ENCODE measurements at regions not wholly inside any gene's neighbourhood (a gene's known extent, or its start where the extent isn't known, plus 50 kb on each side); places are given as distances from the start of the nearest gene placed in this dataset.

DNA sequence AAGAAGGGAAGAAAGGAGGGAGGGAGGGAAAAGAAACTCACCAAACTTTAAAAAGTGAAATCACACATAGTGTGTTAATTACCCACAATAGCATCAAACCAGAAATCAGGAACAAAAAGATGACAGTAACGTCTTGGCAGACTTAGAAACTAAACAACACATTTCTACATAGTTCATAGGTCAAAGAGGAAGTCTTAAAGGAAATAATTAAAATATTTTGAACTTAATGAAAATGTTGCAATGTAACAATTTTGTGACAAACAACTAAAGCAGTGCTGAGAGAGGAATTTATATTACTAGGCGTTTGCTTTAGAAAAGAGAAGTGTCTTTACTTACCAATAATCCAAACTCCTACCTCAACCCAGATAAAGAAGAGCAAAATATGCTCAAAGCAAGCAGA lies 505.0 kb upstream of the ID2 start:
- 64% methylated on average over 2 of the region's 2 CpGs for WGBS
- Histone ChIP-seq H3K4me3 (ENCODE audit: low read depth in 1 of 3, low read length in 3 of 3) (no peak overlapping the region), H3K9ac (ENCODE audit: low read depth in 1 of 2, low read length in 2 of 2) (no peak overlapping the region), H3K27ac (ENCODE audit: low read depth in 1 of 2, low read length in 2 of 2) (no peak overlapping the region), H3K27me3 (ENCODE audit: control insufficient read depth in 4 of 4, insufficient read depth in 4 of 4, low read length in 3 of 4) (no peaks in the 10 kb centered on the region), H3K4me1 (ENCODE audit: control insufficient read depth in 4 of 4, insufficient read depth in 4 of 4, low read length in 3 of 4) (no peaks in the 10 kb centered on the region), H3K36me3 (ENCODE audit: control insufficient read depth in 4 of 4, insufficient read depth in 3 of 4, low read depth in 1 of 4, low read length in 3 of 4) (no peaks in the 10 kb centered on the region), H3K9me3 (ENCODE audit: control insufficient read depth in 4 of 4, low read length in 3 of 4) (no peaks in the 10 kb centered on the region)
- DNase-seq (ENCODE audit: low spot score): no peak
- no peak for TF ChIP-seq YY1 (IDR thresholded peaks at IDR 0.05)
- TF ChIP-seq NR2F2 (IDR thresholded peaks at IDR 0.05): no peak
- TF ChIP-seq REST (IDR thresholded peaks at IDR 0.05): no peak
- no peak for TF ChIP-seq RAD21 (IDR thresholded peaks at IDR 0.05)
- no peak for TF ChIP-seq FOXA1 (IDR thresholded peaks at IDR 0.05)
- TF ChIP-seq ATF3 (IDR thresholded peaks at IDR 0.05): no peak
- TF ChIP-seq CTCF (IDR thresholded peaks at IDR 0.05; ENCODE audit: low read depth, low read length, missing input control): no peak
- no peak for TF ChIP-seq HNF4G (IDR thresholded peaks at IDR 0.05)
- no peak for TF ChIP-seq MAX (IDR thresholded peaks at IDR 0.05)
- TF ChIP-seq, protein P1, sequence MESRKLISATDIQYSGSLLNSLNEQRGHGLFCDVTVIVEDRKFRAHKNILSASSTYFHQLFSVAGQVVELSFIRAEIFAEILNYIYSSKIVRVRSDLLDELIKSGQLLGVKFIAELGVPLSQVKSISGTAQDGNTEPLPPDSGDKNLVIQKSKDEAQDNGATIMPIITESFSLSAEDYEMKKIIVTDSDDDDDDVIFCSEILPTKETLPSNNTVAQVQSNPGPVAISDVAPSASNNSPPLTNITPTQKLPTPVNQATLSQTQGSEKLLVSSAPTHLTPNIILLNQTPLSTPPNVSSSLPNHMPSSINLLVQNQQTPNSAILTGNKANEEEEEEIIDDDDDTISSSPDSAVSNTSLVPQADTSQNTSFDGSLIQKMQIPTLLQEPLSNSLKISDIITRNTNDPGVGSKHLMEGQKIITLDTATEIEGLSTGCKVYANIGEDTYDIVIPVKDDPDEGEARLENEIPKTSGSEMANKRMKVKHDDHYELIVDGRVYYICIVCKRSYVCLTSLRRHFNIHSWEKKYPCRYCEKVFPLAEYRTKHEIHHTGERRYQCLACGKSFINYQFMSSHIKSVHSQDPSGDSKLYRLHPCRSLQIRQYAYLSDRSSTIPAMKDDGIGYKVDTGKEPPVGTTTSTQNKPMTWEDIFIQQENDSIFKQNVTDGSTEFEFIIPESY (IDR thresholded peaks at IDR 0.05): no peak
- no peak for TF ChIP-seq EGR1 (IDR thresholded peaks at IDR 0.05; ENCODE audit: low read depth in 2 of 2)
- no peak for TF ChIP-seq TAF1 (conservative IDR thresholded peaks at IDR 0.05)
- TF ChIP-seq GABPA (IDR thresholded peaks at IDR 0.05 in 1 of 2, conservative IDR thresholded peaks at IDR 0.05 in 1 of 2): no peak

DNA sequence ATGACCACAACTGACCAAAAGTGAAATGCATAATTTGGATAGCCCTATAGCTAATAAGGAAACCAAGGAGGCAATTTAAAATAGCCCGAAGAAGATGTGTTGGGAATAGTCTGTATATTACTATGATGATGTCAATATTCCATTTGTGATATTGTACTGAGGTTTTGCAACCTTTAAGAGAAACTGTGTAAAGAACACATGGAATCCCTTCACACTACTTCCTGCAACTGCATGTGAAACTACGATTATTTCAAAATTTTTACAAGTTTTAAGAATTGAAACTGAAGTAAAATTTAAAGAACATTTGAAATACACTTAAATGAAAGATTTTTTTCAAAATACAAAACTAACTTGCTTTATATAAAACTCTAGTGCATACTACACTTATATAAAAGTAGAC lies 504.3 kb upstream of the ID2 start:
- Histone ChIP-seq H3K9ac (ENCODE audit: low read depth in 1 of 2, low read length in 2 of 2) (no peak overlapping the region), H3K27ac (ENCODE audit: low read depth in 1 of 2, low read length in 2 of 2) (no peak overlapping the region), H3K9me3 (ENCODE audit: control insufficient read depth in 4 of 4, low read length in 3 of 4) (no peaks in the 10 kb centered on the region), H3K27me3 (ENCODE audit: control insufficient read depth in 4 of 4, insufficient read depth in 4 of 4, low read length in 3 of 4) (no peaks in the 10 kb centered on the region), H3K4me1 (ENCODE audit: control insufficient read depth in 4 of 4, insufficient read depth in 4 of 4, low read length in 3 of 4) (no peaks in the 10 kb centered on the region), H3K36me3 (ENCODE audit: control insufficient read depth in 4 of 4, insufficient read depth in 3 of 4, low read depth in 1 of 4, low read length in 3 of 4) (no peaks in the 10 kb centered on the region), H3K4me3 (ENCODE audit: low read depth in 1 of 3, low read length in 3 of 3) (no peak overlapping the region)
- 81% methylated on average over 2 of the region's 2 CpGs for WGBS
- DNase-seq (ENCODE audit: low spot score): no peak
- no peak for TF ChIP-seq RAD21 (IDR thresholded peaks at IDR 0.05)
- TF ChIP-seq FOXA2 (IDR thresholded peaks at IDR 0.05): no peak
- TF ChIP-seq ATF3 (IDR thresholded peaks at IDR 0.05): no peak
- no peak for TF ChIP-seq YY1 (IDR thresholded peaks at IDR 0.05)
- TF ChIP-seq RXRA (IDR thresholded peaks at IDR 0.05): no peak
- no peak for TF ChIP-seq SP1 (IDR thresholded peaks at IDR 0.05)
- no peak for TF ChIP-seq EGR1 (IDR thresholded peaks at IDR 0.05; ENCODE audit: low read depth in 2 of 2)
- no peak for TF ChIP-seq HNF4G (IDR thresholded peaks at IDR 0.05)
- no peak for TF ChIP-seq JUND (IDR thresholded peaks at IDR 0.05)
- TF ChIP-seq CTCF (IDR thresholded peaks at IDR 0.05; ENCODE audit: low read depth, low read length, missing input control): no peak
- no peak for TF ChIP-seq TAF1 (conservative IDR thresholded peaks at IDR 0.05)
- no peak for TF ChIP-seq NR2F2 (IDR thresholded peaks at IDR 0.05)
- no peak for TF ChIP-seq REST (IDR thresholded peaks at IDR 0.05)
- no peak for TF ChIP-seq GABPA (IDR thresholded peaks at IDR 0.05 in 1 of 2, conservative IDR thresholded peaks at IDR 0.05 in 1 of 2)
- TF ChIP-seq HNF4A (conservative IDR thresholded peaks at IDR 0.05): no peak
